GM18907 (cell line): ENCODE measurements at regions not wholly inside any gene's neighbourhood (a gene's known extent, or its start where the extent isn't known, plus 50 kb on each side); places are given as distances from the start of the nearest gene placed in this dataset.
"Not testable (repeated sequence)": the region's sequence is repeated elsewhere in the genome, so short reads cannot be mapped to it uniquely, and the experiment has no call there.

Source experiments
- ATAC-seq: cut with Tn5 transposase; IDR thresholded peaks from one replicate; pipeline ENCODE4 v1.9.1; 2021; ENCODE audit warnings: mild to moderate bottlenecking, moderate library complexity; ENCODE audit not compliant: unreplicated experiment

DNA sequence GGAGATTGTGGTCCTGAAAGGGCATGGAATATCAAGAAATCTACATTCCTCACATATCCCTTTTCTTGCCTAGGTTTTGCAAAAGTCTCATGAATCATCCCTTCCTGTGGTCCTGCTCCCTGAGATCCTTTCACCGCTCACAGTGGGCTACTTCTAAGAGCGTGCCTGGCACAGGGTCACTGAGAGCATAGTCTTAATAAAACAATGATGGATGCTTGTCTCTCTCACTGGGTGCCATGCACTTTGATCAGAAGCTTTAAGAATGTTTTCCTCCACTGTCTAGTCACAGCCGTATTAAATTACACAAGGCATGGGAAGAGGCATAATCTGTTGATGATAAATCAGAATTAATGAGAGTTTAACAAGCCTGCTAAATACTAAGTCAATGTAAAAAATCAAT is 269.7 kb upstream of the ATP10A start:
- ATAC-seq: no peak

DNA sequence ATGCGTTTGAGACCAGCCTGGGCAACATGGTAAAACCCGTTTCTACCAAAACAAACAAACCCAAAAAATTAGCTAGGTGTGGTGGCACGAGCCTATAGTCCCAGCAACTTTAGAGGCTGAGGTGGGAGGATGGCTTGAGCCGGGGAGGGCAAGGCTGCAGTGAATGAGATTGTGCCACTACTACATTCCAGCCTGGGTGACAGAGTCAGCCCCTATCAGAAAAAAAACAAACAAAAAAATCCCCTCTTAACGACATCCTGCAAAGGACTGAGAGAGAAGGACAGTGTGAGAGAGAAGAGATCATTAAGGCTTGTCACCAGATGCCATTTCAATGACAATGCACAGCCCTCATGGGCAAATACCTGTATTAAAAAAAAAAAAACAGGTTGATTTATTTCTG is 266.7 kb upstream of the ATP10A start:
- ATAC-seq: no peak

GRCh38 chr15:26128611-26129140 is 265.5 kb upstream of the ATP10A start:
- ATAC-seq: no peak

GRCh38 chr15:26126819-26127387 is 263.8 kb upstream of the ATP10A start:
- ATAC-seq: no peak

GRCh38 chr15:26126070-26126469 is 262.9 kb upstream of the ATP10A start:
- ATAC-seq: no peak

- ATAC-seq: no peak
Measured at GRCh38 chr15:26125664-26126063, 262.5 kb upstream of the ATP10A start.

DNA sequence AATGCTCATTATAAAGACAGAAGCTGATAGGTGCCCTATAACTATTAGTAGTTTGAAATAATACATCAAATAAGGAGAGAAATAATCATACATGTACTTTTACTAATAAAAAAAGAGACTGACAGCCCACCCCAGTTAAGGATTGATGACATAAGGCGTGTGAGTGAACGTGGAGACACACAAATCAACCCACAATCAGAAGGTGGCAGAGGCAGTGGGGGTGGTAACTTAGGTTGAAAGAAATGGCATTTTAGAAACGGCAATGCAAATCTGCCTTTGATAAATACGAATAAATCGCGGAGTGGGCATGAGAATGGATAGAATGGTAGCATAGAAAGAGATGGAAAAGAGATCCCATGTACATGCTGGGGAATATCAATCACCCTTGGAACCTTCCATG is 256.2 kb upstream of the ATP10A start:
- ATAC-seq: no peak

DNA sequence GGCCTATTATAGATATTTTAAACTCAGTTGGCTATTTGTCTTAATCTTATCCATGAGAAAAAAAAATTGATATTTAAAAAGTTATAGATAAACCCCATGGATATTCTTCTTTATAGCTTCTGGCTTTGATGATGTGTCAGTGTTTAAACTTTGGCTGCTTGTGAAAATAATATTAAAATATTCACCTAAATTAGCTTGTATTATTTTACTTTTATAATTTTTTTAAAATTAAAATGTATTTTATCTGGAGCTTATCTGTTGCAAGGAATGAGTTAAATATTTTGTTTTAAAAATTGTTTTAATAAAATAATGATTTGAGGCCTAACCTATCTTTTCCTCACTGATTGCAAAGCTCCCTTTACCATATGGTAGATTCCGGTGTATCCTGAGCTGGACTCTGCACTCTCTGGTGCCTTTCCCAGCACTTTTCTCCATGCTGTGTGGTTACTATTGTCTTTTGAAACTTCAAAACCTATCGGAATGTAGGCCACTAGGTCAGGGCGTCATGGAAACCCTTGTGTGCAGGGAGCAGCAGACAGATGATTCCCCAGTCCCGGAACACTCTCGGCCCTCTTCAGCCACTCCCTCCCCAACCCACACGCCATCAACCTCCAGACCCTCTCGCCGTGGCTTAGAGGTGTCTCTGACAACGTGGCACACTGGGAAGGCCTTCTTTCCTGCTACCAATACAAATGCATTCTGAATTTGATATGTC is 252.3 kb upstream of the ATP10A start:
- no peak for ATAC-seq

- not testable (repeated sequence) for ATAC-seq
Measured at GRCh38 chr15:26114128-26114527, 251.0 kb upstream of the ATP10A start.

GRCh38 chr15:26113296-26113695 is 250.2 kb upstream of the ATP10A start:
- ATAC-seq: no peak

DNA sequence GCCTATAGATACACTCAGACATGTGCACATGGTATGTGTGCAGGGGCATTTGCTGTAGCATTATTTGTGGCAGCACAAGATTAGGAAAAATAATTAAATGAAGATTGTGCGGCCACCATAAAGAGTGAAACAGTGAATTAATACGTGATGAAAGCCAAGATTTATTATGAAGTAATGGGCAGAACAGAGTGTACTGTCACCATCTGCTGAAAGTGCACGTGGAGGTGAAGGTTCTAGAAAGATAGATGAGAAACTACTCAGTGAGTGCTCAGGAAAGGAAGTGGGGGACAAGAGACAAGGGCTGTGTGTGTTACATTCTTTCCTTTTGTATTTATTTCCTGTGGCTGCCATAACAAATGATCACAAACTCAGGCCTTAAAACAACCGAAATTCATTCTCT is 246.1 kb upstream of the ATP10A start:
- ATAC-seq: no peak

- ATAC-seq: no peak
Measured at GRCh38 chr15:26106556-26106955, 243.4 kb upstream of the ATP10A start.

GRCh38 chr15:26103002-26103404 is 239.9 kb upstream of the ATP10A start:
- no peak for ATAC-seq

DNA sequence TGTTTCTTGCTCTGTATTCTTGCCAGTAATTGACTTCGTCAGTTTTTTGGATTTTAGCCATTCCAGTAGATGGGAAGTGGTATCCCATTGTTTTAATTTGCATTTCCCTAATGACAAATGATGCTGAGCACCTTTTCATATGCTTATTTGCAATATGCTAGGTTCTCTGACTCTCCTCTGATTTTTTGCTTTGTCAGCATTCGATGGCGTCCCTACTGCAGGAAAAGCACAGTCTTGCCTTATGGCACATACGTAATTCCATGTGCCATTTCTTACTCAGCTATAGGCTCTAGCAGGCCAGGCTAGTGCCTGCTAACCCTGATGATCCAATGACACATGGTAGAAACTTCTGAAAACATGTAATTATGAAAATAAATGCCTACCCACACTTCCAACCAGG is 239.2 kb upstream of the ATP10A start:
- no peak for ATAC-seq

DNA sequence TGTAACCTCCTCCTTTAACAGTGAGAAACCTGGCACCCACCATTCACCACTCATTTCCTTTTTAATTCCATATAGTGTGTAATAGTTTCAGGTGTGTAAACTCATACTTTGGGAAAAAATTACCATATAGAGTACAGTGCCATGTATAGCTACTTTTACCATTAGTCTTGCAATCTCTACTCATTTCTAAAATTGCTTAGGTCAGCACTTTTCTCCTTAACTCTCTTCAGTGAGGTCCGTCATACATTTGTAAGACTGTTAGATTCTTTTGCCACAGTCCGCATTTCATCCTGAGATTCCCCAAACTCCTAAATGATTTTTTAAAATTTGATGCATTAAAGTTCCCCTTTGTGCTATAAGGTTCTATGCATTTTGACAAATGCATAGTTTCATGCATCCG is 238.3 kb upstream of the ATP10A start:
- ATAC-seq: no peak

GRCh38 chr15:26098801-26099200 is 235.7 kb upstream of the ATP10A start:
- ATAC-seq: no peak

- no peak for ATAC-seq
Measured at GRCh38 chr15:26097216-26097615, 234.1 kb upstream of the ATP10A start.

GRCh38 chr15:26096581-26096980 is 233.5 kb upstream of the ATP10A start:
- ATAC-seq: no peak

DNA sequence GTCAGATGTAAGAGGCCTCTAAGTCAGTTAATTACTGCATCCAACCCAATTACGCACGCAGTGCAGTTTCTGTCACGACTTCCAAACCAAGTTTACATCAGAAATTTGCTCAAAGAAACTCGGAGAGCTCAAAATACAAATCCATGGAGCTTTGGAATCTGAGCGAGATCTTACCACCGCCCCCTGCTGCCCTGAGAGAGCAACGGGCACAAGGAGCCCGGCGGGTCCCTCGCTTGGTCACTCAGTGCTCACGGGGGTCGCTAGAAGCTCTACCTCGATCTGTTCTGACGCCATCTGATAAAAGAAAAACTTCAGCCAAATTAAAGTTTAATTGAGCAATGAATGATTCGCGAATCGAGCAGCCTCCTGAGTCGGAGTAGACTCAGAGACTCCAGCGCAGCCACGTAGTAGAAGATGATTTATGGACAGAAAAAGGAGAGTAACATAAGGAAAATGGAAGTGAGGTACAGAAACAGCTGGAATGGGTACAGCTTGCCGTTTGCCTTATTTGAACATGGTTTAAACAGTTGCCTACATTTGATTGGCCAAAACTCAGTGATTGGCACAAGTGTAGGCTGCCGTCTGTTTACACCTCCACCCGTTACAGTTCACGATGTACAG is 232.7 kb upstream of the ATP10A start:
- ATAC-seq: no peak

GRCh38 chr15:26091184-26091583 is 228.1 kb upstream of the ATP10A start:
- ATAC-seq: no peak

DNA sequence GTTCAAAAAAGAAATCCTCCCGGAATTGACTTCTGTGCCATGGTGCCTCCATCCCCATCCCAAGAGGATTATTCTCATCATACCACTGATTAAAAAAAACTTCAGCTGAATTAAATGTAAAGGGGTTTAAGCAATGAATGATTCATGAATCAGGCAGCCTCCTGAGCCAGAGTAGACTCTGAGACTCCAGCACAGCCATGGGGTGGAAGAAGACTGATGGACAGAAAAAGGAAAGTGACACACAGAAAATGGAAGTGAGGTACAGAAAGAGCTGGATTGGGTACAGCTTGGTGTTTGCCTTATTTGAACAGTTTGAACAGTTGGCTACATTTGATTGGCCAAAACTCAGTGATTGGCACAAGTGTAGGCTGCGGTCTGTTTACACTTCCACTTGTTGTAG is 224.8 kb upstream of the ATP10A start:
- no peak for ATAC-seq

- no peak for ATAC-seq
Measured at GRCh38 chr15:26087395-26087794, 224.3 kb upstream of the ATP10A start.
